Upper lobe of right lung (tissue), 1 donor: ENCODE measurements at regions not wholly inside any gene's neighbourhood (a gene's known extent, or its start where the extent isn't known, plus 50 kb on each side); places are given as distances from the start of the nearest gene placed in this dataset.
A peak's percentile ranks its signal among the peaks of the same experiment; 100 is the strongest.

Source experiments
- ATAC-seq: fragments of 200-7000 bp; cut with Tn5 transposase; one replicate; pipeline ENCODE4 v1.9.1; 2020; ENCODE audit warnings: mild to moderate bottlenecking, moderate library complexity
- DNase-seq: peaks from one replicate; pipeline ENCODE4 v3.0.0-alpha.2; 2020
- H3K27ac ChIP-seq: fragments of 200-600 bp; one replicate; pipeline ENCODE4 v1.8.0; 2022
- H3K27me3 ChIP-seq: fragments of 200-600 bp; one replicate; pipeline ENCODE4 v1.8.0; 2022; ENCODE audit warnings: mild to moderate bottlenecking
- H3K36me3 ChIP-seq: fragments of 200-600 bp; one replicate; pipeline ENCODE4 v1.8.0; 2022
- H3K4me1 ChIP-seq: fragments of 200-600 bp; one replicate; pipeline ENCODE4 v1.8.0; 2022
- H3K4me3 ChIP-seq: fragments of 200-600 bp; one replicate; pipeline ENCODE4 v1.8.0; 2022; ENCODE audit warnings: mild to moderate bottlenecking
- H3K9me3 ChIP-seq: fragments of 200-600 bp; one replicate; pipeline ENCODE4 v1.8.0; 2022
- intact Hi-C: fragments of 100-400 bp; cut with DNase I; formaldehyde crosslinking; loops from one replicate; pipeline ENCODE4 v1.11.0; 2022
- TF ChIP-seq, protein P1 (sequence below): fragments of 200-600 bp; IDR thresholded peaks from one replicate; pipeline ENCODE4 v1.8.0; 2022; ENCODE audit warnings: antibody characterized with exemption
- donor health status: DM: no; HTN: yes; CAD: no; lungs with severe emphysema.

DNA sequence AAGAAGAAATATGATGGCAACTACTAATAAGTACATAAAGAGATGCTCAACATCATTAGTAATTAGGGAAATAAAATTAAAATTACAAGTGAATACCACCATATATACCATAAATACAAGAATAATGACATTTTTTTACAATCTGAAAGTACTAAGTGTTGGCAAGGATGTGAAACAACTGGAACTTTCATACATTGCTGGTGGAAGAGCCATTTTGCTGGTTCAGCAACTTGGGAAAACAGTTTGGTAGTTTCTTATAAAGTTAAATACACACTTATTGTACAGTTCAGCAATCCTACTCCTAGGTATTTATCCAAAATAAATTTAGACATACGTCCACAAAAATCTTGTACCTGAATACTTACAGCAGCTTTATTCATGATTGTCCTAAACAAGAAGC is 192.9 kb downstream of the CARTPT start:
- no peak for ATAC-seq
- TF ChIP-seq, protein P1, sequence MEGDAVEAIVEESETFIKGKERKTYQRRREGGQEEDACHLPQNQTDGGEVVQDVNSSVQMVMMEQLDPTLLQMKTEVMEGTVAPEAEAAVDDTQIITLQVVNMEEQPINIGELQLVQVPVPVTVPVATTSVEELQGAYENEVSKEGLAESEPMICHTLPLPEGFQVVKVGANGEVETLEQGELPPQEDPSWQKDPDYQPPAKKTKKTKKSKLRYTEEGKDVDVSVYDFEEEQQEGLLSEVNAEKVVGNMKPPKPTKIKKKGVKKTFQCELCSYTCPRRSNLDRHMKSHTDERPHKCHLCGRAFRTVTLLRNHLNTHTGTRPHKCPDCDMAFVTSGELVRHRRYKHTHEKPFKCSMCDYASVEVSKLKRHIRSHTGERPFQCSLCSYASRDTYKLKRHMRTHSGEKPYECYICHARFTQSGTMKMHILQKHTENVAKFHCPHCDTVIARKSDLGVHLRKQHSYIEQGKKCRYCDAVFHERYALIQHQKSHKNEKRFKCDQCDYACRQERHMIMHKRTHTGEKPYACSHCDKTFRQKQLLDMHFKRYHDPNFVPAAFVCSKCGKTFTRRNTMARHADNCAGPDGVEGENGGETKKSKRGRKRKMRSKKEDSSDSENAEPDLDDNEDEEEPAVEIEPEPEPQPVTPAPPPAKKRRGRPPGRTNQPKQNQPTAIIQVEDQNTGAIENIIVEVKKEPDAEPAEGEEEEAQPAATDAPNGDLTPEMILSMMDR = no peak
- no peaks in the 10 kb centered on the region for H3K9me3 ChIP-seq
- no peaks in the 10 kb centered on the region for H3K4me1 ChIP-seq
- H3K27ac ChIP-seq = no peak overlapping the region
- no peaks in the 10 kb centered on the region for H3K36me3 ChIP-seq
- no peaks in the 10 kb centered on the region for H3K27me3 ChIP-seq
- intact Hi-C loops = no loop called here
- DNase-seq = no peak
- no peak overlapping the region for H3K4me3 ChIP-seq

DNA sequence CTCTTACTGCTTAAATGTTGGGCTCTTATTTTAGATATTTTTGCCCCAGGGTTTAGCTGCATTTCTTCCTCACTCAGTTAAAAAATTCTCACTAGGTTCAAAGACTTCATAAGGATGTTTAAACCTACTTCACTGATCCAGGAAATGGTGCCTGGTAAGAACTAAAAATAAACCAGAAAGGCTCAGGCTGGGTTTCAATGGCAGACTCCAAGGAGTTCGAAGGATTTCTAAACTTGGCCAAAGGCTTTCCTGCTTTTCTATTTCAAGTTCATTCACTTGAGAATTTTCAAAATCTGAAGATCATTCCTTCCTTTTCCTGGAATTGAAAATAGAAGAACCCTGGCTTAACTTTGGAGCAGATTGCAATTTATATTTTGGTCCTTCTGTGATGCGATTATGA is 193.0 kb upstream of the MAP1B start:
- TF ChIP-seq, protein P1 = no peak
- Histone ChIP-seq H3K36me3 (no peaks in the 10 kb centered on the region), H3K27me3 (no peaks in the 10 kb centered on the region), H3K27ac (no peak overlapping the region), H3K4me3 (no peak overlapping the region), H3K9me3 (no peaks in the 10 kb centered on the region), H3K4me1 (no peaks in the 10 kb centered on the region)
- DNase-seq (no peak), ATAC-seq (no peak)
- intact Hi-C loops = no loop called here

DNA sequence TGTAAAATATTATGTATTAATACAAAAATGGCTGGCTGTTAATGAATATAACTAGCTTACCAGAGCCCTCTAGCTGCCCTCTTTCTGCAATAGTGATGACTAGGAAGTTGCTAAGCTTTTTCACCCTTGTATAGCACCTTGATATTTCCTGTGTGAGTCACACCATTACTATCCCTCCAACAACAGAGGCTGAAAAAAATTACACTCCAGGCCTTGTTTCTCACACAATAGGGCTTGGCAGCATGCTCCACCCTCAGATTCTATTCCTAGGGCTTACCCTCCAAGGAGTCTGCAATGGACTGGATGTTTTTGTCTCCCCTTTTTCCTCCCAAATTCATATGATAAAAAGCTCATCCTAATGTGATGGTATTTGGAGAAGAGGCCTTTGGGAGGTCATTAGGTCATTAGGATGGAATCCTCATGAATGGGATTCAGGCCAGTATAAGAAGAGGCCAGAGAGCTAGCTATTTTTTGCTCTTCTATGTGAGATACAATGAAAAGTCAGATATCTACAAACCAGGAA is 184.6 kb upstream of the MAP1B start:
- Histone ChIP-seq H3K27ac (no peak overlapping the region), H3K9me3 (no peaks in the 10 kb centered on the region), H3K4me1 (peaks cover 8% of the 10 kb centered on the region), H3K36me3 (no peaks in the 10 kb centered on the region), H3K4me3 (no peak overlapping the region), H3K27me3 (no peaks in the 10 kb centered on the region)
- TF ChIP-seq, protein P1 = no peak
- DNase-seq (no peak), ATAC-seq (no peak)
- intact Hi-C loops = no loop called here

DNA sequence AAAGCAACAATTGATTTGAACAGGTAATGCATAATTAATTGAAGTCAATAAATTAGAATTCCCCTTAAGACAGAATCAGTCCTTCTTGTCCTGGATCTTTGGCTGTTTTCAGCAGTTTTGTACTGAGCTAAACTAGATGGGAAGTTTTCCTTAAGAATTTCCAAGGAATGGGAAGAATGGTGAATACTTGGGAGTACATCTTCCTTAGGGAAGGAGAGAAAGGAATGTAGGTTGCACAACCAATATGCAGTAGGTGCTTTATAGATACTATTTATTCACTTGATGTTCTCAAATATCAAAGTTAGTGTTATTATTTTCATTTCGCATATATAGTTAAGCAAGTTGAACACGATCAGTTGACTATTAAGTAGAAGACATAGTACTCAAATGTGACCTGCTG is 183.5 kb upstream of the MAP1B start:
- Histone ChIP-seq H3K27me3 (no peaks in the 10 kb centered on the region), H3K27ac (no peak overlapping the region), H3K9me3 (no peaks in the 10 kb centered on the region), H3K4me1 (peaks cover 8% of the 10 kb centered on the region), H3K36me3 (no peaks in the 10 kb centered on the region), H3K4me3 (no peak overlapping the region)
- ATAC-seq (no peak), DNase-seq (no peak)
- intact Hi-C loops = no loop called here
- TF ChIP-seq, protein P1 = no peak

DNA sequence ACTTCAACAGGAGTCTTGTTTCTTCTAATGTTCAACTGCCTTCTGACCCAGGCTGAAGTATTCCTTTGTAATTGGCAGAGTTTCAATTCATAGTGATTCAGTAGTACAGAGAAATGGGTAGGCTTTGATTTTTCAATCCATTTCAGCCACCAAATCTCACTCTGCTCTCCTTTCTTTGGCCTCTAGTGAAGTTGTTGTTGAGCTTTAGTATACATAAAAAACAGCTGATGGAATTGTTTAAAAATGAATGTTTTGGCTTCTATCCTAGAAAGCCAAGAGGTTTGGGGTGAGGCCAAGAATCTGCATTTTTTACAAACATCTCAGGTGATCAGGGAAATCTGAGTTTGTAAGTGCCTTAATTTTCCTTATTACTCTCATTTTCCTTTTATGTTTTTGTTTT is 182.9 kb upstream of the MAP1B start:
- Histone ChIP-seq H3K4me3 (no peak overlapping the region), H3K27ac (no peak overlapping the region), H3K4me1 (peaks cover 8% of the 10 kb centered on the region), H3K9me3 (no peaks in the 10 kb centered on the region), H3K27me3 (no peaks in the 10 kb centered on the region), H3K36me3 (no peaks in the 10 kb centered on the region)
- TF ChIP-seq, protein P1 = no peak
- ATAC-seq (no peak), DNase-seq (no peak)
- intact Hi-C loops = no loop called here

DNA sequence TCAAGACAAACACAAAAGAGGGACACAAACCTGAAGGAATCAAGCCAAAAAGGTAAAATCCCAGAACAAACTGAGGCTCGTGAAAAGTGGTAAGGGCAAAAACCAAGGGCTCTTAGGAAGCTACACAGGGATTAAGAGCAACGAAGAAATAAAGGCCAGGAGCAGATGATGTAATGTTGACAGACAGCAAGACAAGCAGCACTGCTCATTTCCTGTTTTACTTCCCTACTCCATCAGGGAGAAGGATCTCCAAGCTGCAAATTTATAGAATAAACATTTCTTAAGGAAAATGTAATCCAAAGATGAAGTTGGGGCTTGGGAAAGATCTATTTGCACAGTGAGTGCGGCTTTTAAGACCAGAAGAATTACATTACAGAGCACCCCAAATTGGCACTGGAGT is 182.3 kb upstream of the MAP1B start:
- Histone ChIP-seq H3K27ac (no peak overlapping the region), H3K4me3 (no peak overlapping the region), H3K9me3 (no peaks in the 10 kb centered on the region), H3K27me3 (no peaks in the 10 kb centered on the region), H3K36me3 (no peaks in the 10 kb centered on the region), H3K4me1 (peaks cover 8% of the 10 kb centered on the region)
- ATAC-seq (peak; percentile 66), DNase-seq (no peak)
- intact Hi-C loops = no loop called here
- TF ChIP-seq, protein P1 = no peak
